Occipital lobe (tissue), 1 donor: ENCODE measurements at regions not wholly inside any gene's neighbourhood (a gene's known extent, or its start where the extent isn't known, plus 50 kb on each side); places are given as distances from the start of the nearest gene placed in this dataset.
"Not testable (repeated sequence)": the region's sequence is repeated elsewhere in the genome, so short reads cannot be mapped to it uniquely, and the experiment has no call there.

Experiments used
- DNase-seq: peaks from one replicate; lab custom pipeline; 2025; lab: John Stamatoyannopoulos, UW

DNA sequence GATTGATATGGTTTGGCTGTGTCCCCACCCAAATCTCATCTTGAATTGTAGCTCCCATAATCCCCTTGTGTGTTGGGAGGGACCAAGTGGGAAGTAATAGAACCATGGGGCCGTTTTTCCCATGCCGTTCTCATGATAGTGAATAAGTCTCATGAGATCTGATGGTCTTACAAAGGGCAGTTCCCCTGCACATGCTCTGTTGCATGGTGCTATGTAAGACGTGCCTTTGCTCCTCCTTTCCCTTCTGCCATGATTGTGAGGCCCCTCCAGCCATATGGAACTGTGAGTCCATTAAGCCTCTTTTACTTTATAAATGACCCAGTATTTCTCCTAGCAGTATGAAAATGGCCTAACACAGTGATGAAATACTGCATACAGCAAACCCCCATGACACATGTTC is 84.8 kb upstream of the SELENOP start:
- no peak for DNase-seq

DNA sequence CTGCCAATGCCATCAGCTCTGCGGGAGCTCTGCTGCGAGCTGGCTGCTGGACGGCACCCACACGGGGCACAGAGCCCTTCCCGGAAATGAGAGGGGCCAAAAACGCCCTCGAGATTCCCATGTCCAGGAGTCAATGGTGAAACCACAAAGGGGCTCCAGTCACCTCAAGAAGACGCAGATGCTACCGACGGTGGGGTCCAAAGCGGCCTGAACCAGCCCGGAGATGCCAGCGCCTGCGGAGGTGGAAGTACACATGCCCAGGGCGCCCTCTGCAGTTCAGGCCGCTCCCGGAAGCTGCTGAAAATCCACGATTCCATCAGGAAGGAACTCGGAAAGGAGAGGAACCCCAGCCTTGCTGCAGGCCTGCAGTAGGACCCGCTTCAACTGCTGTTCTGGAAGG is 82.4 kb upstream of the SELENOP start:
- no peak for DNase-seq

DNA sequence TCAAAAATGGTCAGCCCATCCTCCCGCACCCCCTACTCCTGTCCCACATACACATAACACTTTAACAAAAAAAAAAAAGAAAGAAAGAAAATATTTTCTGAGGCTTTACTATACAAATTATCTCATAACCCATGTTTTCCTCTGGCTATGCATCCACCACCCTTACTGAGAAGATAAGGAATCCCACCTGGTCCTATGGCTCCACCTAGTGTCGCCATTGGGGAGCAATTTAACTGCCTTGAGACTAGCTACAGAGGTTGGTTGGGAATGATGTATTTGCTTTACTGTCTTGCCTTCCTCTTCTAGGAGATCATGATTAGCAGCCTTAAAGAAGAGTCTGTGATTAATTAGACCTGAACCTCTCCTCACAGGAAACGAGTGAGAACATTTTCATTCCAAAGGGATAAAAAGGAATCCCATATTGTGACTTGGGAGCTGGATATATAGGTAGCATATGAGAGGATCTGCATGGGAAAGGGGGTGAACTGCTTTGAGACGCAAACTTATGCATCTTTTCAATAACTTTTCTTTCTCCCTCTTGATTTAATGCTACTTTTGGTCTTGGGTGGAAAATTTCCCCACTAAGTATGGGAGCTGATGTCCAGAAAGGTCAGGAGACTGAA is 77.7 kb upstream of the SELENOP start:
- DNase-seq: peak; percentile 47

DNA sequence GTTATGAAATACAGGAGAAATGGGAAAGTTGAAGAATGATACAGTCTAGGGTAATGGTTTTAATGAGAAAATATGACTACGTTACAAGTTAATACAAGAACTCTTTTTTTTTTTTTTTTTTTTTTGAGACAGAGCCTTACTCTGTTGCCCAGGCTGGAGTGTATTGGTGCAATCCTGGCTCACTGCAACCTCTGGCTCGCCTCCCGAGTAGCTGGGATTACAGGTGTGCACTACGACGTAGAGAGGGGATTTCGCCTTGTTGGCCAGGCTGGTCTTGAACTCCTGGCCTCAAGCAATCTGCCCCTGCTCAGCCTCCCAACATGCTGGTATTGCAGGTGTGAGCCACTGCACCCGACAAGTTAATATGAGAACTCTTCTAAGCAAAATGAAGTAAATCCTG is 77.1 kb upstream of the SELENOP start:
- no peak for DNase-seq

DNA sequence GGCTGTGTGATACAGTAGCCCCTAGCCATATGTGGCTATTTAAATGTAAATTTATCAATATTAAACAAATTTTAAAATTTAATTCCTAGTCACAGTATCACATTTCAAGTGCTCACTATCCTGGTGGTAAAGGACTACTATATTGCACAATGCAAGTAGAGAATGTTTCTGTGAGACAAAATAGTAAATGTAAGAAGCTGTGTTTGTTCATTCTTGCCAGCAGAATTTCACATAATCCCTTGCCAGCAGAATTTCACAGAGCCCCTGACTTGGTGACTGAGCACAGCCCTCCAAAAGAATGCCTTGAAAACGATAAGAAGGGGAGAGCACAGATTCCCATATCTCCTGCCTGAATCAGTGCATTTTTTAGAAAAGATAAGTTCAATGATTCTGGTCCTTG is 75.9 kb upstream of the SELENOP start:
- no peak for DNase-seq

DNA sequence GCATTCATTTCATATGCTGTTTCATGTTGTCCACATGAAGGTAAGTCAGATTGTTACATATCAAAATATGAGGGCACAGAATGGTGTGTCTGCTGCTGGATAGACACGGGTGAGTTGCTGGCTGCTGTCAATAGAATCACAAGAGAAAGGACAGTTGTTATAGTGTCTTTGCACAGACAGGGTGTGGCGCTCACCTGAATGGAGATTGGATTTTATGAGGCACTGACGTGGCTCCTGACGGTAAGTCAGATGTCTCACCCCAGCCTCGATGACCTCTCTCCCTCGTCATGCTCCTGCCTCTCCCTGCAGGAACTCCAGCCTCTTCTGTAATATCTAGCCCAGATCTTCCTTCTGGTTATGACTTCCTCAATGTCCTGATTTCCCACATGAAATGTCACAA is 75.4 kb upstream of the SELENOP start:
- DNase-seq: no peak

DNA sequence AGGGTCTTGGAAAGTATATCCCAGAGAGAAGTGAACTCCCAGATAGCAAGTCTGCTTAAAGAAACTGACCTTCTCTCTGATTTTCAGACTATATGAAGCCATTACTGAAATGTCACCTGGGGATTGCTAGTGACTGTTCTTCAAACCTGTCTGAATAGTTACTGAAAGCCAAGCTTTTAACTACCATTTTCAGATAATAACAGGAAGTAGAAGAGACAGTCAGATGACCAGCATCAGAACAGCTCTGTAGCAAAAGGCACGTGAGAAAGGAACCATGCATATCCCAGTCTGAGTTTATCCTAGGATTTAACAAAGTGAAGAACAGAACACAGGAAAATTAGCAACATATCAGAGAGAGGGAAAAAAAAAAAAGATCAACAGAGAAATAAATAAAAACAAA is 74.9 kb upstream of the SELENOP start:
- no peak for DNase-seq

DNA sequence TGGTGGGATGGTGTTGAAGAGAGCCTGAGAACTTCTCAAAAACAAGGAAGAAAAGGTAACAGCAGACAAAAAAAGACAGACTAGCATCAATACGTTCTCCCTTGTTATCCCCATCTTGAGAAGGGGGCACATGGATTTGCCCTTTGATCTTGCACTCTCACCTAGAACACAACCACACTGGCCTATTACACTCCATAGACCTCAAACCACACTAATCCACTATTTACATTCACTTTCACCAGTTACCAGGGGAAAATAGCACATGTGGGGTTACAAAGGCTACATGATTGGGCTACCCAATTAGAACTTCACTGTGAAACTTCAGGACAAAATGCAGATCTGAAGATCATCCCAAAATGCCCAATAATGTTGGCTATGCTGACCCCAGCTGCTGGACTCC is 72.6 kb upstream of the SELENOP start:
- no peak for DNase-seq

DNA sequence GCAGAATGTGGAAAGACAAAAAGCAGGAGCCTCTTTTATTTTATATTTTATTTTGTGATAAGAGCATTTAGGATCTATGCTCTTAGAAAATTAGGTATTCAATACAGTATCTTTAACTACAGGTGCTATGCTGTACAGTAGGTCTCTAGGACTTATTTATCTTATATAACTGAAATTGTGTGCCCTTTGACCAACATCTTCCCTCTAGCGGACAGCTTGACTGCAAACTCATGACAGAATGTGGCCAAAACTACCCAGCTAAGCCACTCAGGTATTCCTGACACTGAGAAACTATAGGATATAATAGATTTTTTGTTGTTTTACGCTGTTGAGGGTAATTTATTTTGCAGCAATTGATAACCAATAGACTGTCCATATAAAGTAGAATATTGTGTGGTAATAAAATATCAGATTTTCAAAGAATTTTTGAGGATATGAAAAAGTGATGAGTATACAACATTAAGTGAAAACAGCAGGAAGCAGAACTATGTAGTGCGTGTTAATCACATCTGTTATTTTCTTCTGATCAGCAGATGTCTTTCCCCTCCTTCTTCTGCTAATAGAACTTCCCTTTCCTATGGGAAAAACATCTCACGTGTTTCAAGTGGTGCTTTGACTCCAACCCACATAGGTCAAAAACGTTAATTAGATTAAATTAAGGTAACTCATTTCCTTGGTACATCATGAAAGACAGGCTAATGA is 69.9 kb upstream of the SELENOP start:
- DNase-seq: no peak

DNA sequence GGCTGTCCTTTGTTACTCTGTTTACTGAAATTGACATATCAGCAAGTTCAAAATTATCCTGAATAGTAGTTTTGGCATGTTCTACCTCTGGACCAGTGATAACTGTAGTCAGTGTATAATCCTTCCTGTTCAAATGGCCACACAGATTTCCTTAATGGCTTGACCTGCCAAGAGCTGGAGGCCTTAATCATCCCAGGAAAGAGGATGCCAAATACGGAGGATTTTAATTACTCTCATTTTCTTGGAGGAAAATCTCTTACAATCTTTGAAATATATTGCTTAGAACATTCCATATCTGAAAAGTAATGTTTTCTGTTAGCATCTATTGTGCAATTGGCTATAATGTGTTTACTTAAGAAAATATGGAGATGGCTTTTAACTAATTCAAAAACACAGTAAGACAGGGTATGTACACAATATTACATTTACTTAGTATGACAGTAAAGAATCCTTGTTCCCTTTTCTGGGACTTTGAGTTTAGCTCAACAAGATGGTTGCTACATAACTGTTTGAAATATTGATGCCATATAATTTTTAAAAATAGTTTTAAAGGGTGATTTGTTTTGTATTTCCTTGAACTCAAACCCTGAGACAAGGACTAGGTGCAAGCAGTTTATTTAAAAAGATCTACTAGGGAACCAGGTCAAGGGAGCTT is 68.9 kb upstream of the SELENOP start:
- no peak for DNase-seq

DNA sequence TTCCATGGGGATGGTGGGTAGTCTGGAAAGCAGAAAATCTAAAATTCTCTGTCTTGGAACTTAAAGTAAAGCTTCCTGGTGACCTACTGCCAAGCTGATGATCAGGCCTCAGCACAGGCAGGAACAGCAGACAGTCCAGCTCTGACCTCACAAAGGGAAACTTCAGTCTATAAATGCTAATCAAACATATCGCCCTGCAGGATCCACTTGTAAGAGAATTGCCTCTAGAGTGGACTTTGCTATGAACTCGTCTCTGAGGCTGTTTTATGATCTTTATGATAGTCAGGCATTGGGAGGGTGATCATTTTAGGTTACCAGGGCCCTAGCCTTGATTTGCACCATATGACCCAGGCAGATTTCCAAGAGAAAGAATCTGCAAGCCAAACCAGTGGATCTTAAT is 67.6 kb upstream of the SELENOP start:
- DNase-seq: no peak

DNA sequence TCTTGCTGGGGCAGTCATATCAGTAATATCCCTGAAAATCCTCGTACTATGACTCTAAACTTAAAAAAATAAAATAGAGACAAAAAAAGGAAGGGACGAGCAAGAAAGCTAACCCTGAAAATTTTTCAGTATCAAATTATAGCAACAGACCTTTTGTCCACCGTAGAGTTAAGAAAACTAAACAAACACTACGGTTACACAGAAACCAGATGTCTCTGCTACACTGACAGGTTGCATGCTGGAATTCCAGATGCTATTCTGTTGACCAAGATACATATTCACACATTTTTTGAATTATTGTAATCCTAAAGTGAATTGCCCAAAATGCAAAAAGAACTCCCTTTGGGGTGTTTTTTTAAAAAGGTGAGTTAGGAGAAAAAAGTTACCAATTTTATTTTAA is 66.9 kb upstream of the SELENOP start:
- DNase-seq: no peak

DNA sequence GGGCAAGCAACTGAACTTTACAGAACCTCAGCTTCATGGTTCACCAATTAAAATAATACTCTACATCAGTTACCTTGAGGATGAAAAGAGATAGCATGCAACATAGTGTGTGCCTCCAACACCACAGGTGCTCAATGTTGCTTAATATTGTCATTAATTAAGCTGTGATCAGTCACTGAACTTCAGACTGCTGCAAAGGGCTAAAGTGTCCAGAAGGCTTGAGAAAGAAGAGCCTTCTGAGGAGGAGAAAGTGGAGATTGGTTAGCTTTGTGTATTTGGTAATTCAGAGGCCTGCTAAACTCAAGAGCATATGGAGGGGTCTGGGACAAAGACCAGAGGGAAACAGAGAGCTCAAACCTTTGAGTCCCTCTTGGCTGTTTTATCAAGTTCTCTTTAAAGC is 66.3 kb upstream of the SELENOP start:
- DNase-seq: no peak

DNA sequence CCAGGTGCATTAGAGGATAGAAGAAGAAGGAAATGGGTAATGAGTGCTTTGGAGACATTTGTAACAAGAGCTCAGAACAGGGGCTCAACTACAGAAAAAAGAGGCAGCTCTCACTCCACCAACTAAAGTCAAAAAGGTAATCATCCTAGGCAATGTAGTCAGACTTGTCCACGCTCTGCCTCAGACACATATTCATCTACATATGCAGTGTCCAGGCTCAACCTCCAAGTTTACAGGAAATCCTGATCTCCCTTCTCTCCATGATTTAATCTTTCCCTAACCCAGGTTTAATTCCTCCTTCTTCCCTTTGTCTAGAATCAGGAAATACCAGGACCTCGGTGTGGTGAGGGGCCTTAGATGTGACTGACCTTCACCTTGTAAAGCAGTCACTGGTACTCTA is 65.7 kb upstream of the SELENOP start:
- no peak for DNase-seq

DNA sequence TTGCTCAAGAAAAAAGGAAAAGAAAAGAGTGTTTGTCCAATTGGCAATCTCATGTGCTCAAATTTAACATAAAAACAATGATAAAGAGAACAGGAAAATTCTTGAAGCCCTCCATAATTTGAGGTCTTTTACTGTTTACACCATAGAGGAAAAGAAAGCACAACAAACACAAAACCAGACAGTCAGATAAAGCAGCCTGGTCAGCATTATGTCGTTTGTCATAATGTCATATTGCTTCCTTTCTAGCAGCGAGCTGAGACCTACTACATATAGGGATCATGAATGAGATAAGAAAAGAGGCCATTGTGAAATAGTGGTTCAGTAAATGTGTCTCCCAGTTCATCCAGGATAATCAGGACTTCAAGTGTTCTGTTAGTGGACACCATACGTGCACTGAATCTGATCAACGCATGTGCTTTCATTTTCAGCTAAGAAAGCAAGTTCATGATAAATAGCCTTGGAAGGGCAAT is 64.7 kb upstream of the SELENOP start:
- DNase-seq: no peak

DNA sequence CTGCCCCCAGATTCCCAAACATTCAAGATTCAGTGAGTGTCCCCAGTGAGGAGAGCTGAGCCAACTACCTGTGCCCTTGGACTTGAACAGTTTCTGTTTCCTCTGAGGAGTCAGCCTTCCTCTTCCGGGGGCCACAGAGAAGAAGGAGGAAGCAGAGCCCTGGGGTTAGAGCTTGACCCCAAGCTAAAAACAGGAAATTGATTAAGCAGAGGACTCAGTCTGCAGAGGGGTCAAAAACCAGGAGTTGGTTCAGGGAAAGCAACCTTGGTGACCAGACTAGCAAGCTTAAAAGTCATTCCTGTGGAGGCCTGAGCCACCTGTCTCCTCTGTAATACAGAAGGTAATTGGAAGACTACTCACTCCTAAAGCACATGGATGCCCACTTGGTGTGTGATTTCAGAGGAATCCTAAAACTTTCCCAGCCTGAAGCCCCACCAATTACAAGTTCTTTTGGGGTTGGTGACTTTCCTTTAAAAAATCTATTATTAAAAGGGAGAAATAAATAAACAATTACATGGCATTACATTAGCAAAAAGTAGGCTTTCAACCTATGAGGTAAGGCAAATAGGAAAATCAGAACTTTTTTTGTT is 64.2 kb upstream of the SELENOP start:
- no peak for DNase-seq

DNA sequence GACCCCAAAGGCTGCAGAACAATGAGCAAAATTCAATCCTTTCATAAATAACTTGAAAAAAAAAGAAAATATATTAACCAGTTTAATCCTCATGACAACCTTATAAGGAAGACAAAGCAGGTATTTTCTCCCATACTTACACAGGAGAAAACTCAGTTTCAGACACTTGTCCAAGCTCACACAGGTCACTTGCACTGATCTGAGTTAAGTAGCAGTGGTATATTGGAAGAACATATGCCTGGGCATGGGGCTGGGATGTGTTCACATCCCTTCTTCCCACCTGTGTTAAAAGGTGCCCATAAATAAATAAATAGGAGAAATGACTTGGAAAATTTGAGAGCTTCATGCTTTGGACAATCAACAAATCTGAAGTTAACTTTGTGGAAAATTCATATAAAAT is 63.5 kb upstream of the SELENOP start:
- no peak for DNase-seq

DNA sequence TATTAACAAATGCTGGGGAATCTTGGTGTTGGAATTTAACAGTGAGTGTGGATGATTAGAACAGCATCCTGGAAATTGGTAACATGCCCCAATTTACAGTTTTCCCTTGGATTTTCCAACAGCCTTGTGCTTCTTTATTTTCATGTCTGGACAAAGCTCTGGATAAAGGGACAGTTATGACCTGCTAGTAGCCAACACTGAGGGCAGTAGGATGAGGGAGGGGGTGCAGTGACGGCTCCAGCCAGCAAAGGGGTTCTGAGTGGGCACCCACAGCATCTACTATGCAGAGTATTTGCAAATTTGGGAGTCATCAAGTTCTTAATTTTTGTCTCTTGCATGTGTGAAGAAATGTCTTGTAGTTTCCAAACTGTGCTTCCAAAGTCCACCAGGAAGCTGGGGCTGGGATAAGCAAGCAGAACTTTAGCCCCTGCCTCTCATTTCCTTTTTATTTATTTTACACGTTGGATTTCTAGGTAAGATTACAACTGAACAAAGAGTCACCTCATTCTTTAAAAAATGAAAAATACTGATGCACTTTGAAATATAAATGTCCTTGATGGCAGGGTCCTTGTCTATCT is 63.0 kb upstream of the SELENOP start:
- no peak for DNase-seq

DNA sequence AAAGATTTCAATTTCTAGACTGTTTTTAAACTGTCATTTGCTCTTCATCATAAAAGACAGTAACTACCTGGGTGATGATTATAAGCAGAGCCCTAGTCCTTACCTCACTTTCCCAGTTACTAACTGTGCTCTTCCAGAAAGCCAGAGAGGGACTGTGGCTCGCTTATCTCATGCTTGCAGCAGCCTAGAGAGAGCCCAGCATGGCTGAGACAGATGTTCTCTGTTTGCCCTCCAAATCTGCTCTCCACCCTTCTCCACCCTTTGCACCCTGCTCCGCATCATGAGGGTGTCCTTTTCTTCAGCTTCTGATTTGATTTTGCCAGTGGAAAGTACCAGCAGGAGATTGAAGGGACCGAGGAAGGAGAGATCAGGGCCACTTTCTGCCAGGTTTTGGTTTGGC is 61.2 kb upstream of the SELENOP start:
- DNase-seq: no peak

DNA sequence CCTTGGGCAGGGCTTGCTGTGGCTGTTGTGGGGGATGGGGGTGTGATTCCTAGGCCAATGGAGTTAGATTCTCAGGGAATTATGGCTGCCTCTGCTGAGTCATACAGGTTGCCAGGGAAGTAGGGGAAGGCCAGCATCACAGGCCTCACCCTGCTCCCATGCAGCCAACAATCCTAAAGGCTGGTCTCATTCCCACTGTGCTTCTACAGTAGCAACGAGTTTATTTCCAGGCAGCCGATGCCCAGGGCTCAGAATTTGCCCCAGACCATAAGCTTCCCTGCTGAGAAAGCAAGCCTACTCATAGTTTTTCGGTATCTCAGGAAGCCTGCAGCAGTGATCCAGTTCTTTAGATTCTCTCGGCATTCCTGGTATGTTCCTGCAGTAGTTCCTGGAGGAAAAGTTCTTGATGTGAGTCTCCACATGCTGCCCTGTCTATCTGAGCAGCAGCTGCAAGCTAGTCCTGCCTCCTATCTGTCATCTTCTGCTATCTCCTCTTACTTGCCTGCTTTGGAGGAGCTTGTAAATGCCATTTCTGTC is 59.3 kb upstream of the SELENOP start:
- no peak for DNase-seq

DNA sequence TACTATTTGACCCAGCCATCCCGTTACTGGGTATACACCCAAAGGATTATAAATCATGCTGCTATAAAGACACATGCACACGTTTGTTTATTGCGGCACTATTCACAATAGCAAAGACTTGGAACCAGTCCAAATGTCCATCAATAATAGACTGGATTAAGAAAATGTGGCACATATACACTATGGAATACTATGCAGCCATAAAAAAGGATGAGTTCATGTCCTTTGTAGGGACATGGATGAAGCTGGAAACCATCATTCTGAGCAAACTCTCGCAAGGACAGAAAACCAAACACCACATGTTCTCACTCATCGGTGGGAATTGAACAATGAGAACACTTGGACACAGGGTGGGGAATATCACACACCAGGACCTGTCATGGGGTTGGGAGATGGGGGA is 56.7 kb upstream of the SELENOP start:
- DNase-seq: not testable (repeated sequence)

DNA sequence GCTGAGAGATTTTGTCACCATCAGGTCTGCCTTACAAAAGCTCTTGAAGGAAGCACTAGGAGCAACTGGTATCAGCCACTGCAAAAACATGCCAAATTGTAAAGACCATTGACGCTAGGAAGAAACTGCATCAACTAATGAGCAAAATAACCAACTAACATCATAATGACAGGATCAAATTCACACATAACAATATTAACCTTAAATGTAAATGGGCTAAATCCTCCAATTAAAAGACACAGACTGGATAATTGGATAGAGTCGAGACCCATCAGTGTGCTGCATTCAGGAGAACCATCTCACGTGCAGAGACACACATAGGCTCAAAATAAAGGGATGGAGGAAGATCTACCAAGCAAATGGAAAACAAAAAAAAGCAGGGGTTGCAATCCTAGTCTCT is 53.1 kb upstream of the SELENOP start:
- DNase-seq: not testable (repeated sequence)
